ENCODE measurements at regions not wholly inside any gene's neighbourhood (a gene's known extent, or its start where the extent isn't known, plus 50 kb on each side); places are given as distances from the start of the nearest gene placed in this dataset.
"Not testable (repeated sequence)": the region's sequence is repeated elsewhere in the genome, so short reads cannot be mapped to it uniquely, and the experiment has no call there.

- DNase-seq (ENCODE audit: low spot score), result no peak
Observed at GRCh38 chr6:96276305-96276704, 245.3 kb upstream of the UFL1 start.

- DNase-seq (ENCODE audit: low spot score), result no peak
Observed at GRCh38 chr6:96276856-96277255, 244.8 kb upstream of the UFL1 start.

DNA sequence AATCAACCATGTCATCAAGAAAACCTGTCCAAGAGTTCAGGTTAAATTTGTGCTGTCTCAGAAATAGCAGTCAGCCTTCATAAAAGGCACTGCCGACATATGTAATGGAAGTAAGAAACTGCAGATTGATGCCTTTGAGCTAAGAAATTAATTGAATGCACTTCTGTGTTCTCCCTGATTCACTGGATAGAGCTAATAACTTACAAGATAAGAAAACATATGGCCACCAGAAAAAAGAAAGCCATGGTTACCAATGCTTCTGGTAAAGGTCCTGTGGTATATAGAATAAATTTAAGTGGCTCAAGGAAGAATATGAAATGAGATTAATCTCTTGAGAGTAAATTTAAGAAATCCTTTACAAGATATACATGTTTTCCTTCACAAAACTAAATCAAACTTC lies 242.5 kb upstream of the UFL1 start:
- no peak for DNase-seq (ENCODE audit: low spot score)

- DNase-seq (ENCODE audit: low spot score), result no peak
Observed at GRCh38 chr6:96286503-96286902, 235.1 kb upstream of the UFL1 start.

GRCh38 chr6:96299525-96299924 lies 222.1 kb upstream of the UFL1 start:
- DNase-seq (ENCODE audit: low spot score), result no peak

- DNase-seq (ENCODE audit: low spot score), result no peak
Observed at GRCh38 chr6:96301023-96301422, 220.6 kb upstream of the UFL1 start.

GRCh38 chr6:96301781-96302180 lies 219.8 kb upstream of the UFL1 start:
- DNase-seq (ENCODE audit: low spot score), result no peak

DNA sequence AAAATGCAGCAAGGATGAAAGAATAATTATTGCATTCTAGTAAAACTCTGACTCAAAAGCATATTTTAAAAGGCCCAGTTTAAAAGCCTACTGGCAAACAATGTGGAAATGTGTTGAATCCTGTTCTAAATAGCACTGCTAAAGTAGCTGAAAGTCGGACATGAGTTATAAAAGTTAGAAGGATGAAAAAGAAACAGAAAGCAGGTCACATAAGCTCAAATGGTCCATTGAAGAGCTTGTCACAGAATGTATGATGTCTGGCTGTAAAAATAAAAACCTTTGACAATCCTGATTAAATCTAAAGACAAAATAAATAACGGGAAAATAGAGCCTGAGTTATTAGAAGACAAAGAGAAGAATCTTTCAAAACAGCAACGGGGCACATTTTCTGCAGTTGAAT lies 218.6 kb upstream of the UFL1 start:
- DNase-seq (ENCODE audit: low spot score), result no peak

GRCh38 chr6:96304997-96305396 lies 216.6 kb upstream of the UFL1 start:
- no peak for DNase-seq (ENCODE audit: low spot score)

DNA sequence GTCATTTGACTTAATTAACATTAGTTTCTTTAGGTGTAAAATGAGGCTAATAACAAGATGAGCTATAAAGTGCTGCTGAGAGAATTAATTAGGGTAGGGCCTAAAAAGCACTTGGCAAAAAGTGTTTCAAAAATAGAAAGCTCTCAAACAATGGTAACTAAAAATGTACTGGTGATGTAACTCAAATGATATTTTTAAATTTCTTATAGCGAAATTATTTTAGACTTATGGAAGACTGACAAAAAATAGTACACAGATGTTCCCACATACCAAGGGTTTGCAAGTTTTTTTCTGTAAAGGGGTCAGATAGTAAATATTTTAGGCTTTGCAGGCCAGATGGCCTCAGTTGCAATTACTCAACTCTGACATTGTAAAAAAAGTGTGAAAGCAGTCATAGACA lies 190.7 kb upstream of the UFL1 start:
- DNase-seq (ENCODE audit: low spot score), result no peak

DNA sequence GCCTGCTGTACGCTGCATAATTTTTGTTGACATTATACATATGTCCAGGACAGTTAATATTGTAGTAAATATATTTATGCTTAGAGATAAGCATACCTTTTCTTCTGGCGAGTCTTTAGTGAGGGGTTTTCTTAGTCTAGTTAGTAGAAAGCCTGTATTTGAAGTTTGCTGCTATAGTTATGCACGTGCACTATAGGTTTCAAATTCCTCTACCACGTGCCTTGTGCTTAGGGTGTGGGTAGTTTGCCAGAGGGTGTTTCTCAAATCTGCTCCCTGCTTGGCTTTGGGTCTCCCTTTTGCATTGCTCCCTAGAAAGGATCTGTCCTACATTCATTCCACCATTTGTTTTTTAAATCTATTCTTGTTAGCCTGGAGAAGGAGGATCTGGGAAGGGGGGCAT lies 181.4 kb upstream of the UFL1 start:
- no peak for DNase-seq (ENCODE audit: low spot score)

DNA sequence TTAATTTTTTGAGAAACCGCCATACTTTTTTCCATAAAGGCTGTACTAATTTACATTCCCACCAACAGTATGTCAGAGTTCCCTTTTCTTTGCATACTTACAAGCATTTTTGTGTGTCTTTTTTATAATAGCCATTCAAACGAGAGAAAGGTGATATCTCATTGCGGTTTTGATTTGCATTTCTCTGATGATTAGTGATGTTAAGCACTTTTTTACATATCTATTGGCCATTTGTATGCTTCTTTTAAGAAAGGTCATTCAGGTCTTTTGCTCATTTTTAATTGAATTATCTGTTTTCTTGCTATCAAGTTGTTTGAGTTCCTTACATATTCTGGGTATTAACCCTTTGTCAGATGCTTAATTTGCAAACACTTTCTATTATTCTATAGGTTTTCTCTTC lies 176.1 kb upstream of the UFL1 start:
- no peak for DNase-seq (ENCODE audit: low spot score)

DNA sequence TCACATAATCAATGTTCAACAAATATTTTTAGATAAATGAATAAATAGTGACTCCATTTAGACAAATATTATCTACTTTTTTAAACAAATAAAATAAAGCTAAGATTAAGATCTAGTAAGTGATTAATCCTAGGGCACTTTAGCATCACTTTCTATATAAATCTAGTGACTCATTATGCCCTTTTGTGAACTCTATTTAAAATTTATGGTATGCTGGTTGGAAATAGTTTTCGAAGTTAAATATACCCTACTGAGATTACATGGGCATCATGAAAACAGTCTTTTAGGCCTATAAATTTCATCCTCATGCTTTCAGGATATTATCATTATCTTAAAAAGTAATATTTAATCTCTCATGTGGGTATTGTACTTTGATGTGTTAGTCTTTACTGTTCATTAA lies 140.4 kb upstream of the UFL1 start:
- DNase-seq (ENCODE audit: low spot score), result no peak

DNA sequence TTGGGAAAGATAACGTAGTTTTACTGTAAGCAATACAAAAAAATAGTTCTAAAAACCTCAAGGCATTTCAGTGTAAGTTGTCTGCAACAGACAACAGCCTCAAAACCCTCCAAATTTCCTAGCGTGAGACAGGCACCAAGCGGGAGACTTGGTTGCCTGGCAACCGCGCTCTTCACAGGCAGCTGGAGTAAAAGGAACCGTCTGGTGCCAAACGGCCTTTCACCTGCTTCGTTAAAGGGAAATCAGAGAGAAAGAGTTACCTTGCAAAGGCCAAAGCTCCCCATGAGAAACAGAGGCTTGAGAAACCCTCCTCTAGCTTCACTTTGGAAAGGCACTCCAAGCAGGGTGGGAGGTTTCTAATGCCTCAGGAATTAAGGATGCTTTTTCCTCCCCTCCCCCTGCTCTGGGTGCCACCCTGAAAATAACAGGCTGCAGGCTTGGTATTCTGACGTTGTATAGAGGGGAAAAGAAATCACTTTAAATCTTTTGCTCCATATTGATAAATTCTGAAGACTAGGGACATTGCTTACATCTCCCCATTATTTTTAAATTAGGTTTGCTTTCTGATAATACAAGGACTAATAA lies 129.7 kb upstream of the UFL1 start:
- DNase-seq (ENCODE audit: low spot score), result no peak

- DNase-seq (ENCODE audit: low spot score), result no peak
Observed at GRCh38 chr6:96394727-96395126, 126.9 kb upstream of the UFL1 start.

DNA sequence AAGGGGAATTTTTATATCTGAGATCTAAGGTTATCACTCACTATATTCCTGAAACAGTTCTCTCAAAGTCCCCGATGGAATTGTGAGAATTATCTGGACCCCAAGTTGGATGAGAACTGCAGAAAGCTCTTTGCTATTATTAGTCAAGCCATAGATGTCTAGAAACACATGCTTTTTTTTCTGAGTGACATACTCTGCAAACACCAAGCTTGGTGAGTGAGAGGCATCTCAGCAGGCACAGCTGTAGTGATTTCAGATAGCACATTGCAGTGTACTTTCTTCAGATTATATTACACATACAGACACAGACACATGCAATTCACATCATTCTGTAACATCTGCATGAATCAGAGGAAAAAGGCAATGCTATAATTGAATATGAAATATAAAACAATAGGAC lies 111.1 kb upstream of the UFL1 start:
- no peak for DNase-seq (ENCODE audit: low spot score)

DNA sequence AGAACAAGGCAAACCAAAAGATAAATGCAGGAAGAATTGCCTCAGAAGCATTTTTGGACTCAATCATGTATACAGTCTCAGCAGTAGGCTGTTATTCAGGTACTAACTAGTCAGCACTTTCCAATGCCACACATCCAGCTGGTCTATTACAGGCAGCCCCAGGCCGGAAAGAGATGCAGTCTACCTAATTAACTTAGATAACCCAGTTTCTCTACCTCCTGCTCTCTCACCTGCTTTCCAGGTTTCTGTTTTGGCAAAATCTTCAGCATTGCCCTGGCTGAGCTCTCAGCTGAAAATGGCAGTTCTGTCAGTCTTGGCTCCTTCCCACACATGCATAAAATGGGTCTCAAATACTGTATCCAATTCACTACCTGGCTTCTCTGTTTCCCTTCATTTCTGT lies 101.3 kb upstream of the UFL1 start:
- no peak for DNase-seq (ENCODE audit: low spot score)

DNA sequence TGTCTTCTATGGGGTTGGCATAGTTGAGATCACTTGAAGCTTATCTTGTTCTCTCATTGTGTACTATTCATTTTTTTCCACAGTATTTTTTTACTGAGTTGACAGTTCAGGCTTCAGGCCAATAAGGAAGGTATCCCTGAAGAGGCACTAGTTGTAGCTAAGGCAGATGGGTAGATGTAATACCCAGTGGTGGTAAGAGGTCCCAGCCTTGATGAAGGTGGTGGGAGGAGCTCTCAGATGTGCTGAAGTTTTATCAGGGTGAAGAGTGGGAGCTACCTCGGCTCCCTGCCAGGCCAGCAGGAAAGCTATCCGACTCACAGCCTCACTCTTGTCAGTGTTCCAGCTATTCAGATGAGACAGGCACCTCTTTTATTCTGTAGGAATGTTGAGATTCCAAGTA lies 87.7 kb upstream of the UFL1 start:
- DNase-seq (ENCODE audit: low spot score), result no peak

- no peak for DNase-seq (ENCODE audit: low spot score)
Observed at GRCh38 chr6:96436398-96436797, 85.2 kb upstream of the UFL1 start.

GRCh38 chr6:96437228-96437627 lies 84.4 kb upstream of the UFL1 start:
- not testable (repeated sequence) for DNase-seq (ENCODE audit: low spot score)

GRCh38 chr6:96450082-96450769 lies 71.4 kb upstream of the UFL1 start:
- DNase-seq (ENCODE audit: low spot score), result no peak

- DNase-seq (ENCODE audit: low spot score), result no peak
Observed at GRCh38 chr6:96450770-96451130, 70.9 kb upstream of the UFL1 start.

DNA sequence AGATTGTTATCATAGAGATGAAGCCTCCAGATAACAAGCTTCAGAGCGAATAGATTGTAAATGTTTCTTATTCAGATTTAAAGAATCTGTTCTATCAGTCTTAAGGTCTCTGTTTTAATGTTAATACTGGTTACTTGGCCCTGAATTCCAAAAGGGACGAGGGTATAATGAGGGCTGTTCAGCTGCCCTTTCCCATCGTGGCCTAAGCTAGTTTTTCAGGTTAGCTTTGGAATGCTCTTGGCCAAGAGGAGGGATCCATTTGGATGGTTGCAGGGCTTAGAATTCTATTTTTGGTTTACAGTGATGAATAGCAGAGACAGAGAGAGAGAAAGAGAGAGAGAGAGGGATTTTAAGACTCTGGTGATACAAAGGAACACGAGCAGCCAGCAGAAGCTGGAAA lies 62.8 kb upstream of the UFL1 start:
- no peak for DNase-seq (ENCODE audit: low spot score)

- no peak for DNase-seq (ENCODE audit: low spot score)
Observed at GRCh38 chr6:96460052-96460700, 61.4 kb upstream of the UFL1 start.

All from CD4-positive, alpha-beta T cell treated with Interleukin-2 at 100 ng/mL for 4 hours (primary cell).